IMR-90 (cell line): ENCODE measurements at regions not wholly inside any gene's neighbourhood (a gene's known extent, or its start where the extent isn't known, plus 50 kb on each side); places are given as distances from the start of the nearest gene placed in this dataset.

Experiments used
- ATAC-seq: fragments of 200-7000 bp; cut with Tn5 transposase; 2 replicates; pipeline ENCODE4 v1.9.1; 2020; ENCODE audit warnings: low read depth, mild to moderate bottlenecking, moderate library complexity
- BruUV-seq: library from RNA; stranded (reverse); fragments of 400-500 nt; replicated peaks from 2 replicates; lab custom pipeline; 2021; lab: Mats Ljungman, UMichigan
- CTCF ChIA-PET: fragments of 300-600 bp; formaldehyde crosslinking; extraction: SDS; loops from one replicate; lab custom pipeline; 2021; ENCODE audit warnings: antibody characterized with exemption; lab: Yijun Ruan, JAX
- POLR2A ChIA-PET: fragments of 300-600 bp; sonication (Branson Sonifier 250); formaldehyde crosslinking; loops from one replicate; lab custom pipeline; 2022; ENCODE audit warnings: antibody characterized with exemption; ENCODE audit not compliant: unreplicated experiment; lab: Charles Lee
- DNase-seq: peaks from one replicate; pipeline ENCODE4 v3.0.0; 2013
- H2AFZ ChIP-seq: replicated peaks from 2 replicates; pipeline ENCODE3; 2013; ENCODE audit warnings: low read length, mild to moderate bottlenecking; ENCODE audit not compliant: poor library complexity
- H2AK5ac ChIP-seq: 2 replicates; pipeline ENCODE4 v1.6.1; 2013; ENCODE audit warnings: low read depth, low read length, inconsistent platforms
- H2AK9ac ChIP-seq: replicated peaks from 2 replicates; pipeline ENCODE3; 2013; ENCODE audit warnings: mild to moderate bottlenecking, low read depth, low read length, moderate library complexity; ENCODE audit not compliant: poor library complexity
- H2BK120ac ChIP-seq: 2 replicates; pipeline ENCODE4 v1.6.1; 2013; ENCODE audit warnings: low read depth, low read length, inconsistent platforms
- H2BK15ac ChIP-seq: 3 replicates; pipeline ENCODE4 v1.6.1; 2013; ENCODE audit warnings: low read depth, low read length, inconsistent platforms
- H2BK20ac ChIP-seq: 2 replicates; pipeline ENCODE4 v1.6.1; 2013; ENCODE audit warnings: low read depth, mild to moderate bottlenecking, inconsistent platforms, low read length, moderate library complexity
- H2BK5ac ChIP-seq: 2 replicates; pipeline ENCODE4 v1.6.1; 2013; ENCODE audit warnings: mild to moderate bottlenecking, low read depth, low read length, inconsistent platforms; ENCODE audit not compliant: poor library complexity, severe bottlenecking
- H3K14ac ChIP-seq: replicated peaks from 2 replicates; pipeline ENCODE4 v1.6.1; 2013; ENCODE audit warnings: low read depth, low read length, inconsistent platforms
- H3K18ac ChIP-seq: 2 replicates; pipeline ENCODE4 v1.6.1; 2013; ENCODE audit warnings: low read depth, low read length, control low read depth
- H3K23ac ChIP-seq: 2 replicates; pipeline ENCODE4 v1.6.1; 2013; ENCODE audit warnings: low read depth, low read length, inconsistent platforms
- H3K27ac ChIP-seq: 2 replicates; pipeline ENCODE4 v1.5.1; 2013; ENCODE audit warnings: mild to moderate bottlenecking, control low read depth, low read length; ENCODE audit not compliant: insufficient read depth
- H3K27me3 ChIP-seq: 2 replicates; pipeline ENCODE4 v1.6.1; 2013; ENCODE audit warnings: low read length; ENCODE audit not compliant: control insufficient read depth, insufficient read depth
- H3K36me3 ChIP-seq: 2 replicates; pipeline ENCODE4 v1.6.1; 2013; ENCODE audit warnings: low read length, mixed read lengths; ENCODE audit not compliant: control insufficient read depth, insufficient read depth
- H3K4ac ChIP-seq: 2 replicates; pipeline ENCODE4 v1.6.1; 2013; ENCODE audit warnings: low read depth, low read length, inconsistent platforms
- H3K4me1 ChIP-seq: 2 replicates; pipeline ENCODE4 v1.6.1; 2013; ENCODE audit warnings: low read length, mixed read lengths; ENCODE audit not compliant: control insufficient read depth, insufficient read depth
- H3K4me2 ChIP-seq: 2 replicates; pipeline ENCODE4 v1.6.1; 2013; ENCODE audit warnings: low read depth, mild to moderate bottlenecking, control low read depth, low read length, moderate library complexity
- H3K4me3 ChIP-seq: 2 replicates; pipeline ENCODE4 v1.5.1; 2013; ENCODE audit warnings: low read depth, mild to moderate bottlenecking, control low read depth, low read length, moderate library complexity; ENCODE audit not compliant: insufficient read depth
- H3K56ac ChIP-seq: 2 replicates; pipeline ENCODE4 v1.6.1; 2013; ENCODE audit warnings: low read length, inconsistent platforms; ENCODE audit not compliant: insufficient read depth; ENCODE audit errors: extremely low read depth
- H3K79me1 ChIP-seq, 2 experiments: 2 replicates each; pipeline ENCODE4 v1.6.1; 2013; ENCODE audit warnings: low read length in 2 of 2, inconsistent platforms in 1 of 2, low read depth in 1 of 2
- H3K9ac ChIP-seq: 2 replicates; pipeline ENCODE4 v1.6.1; 2013; ENCODE audit warnings: low read depth, low read length, control low read depth
- H3K9me1 ChIP-seq: 2 replicates; pipeline ENCODE4 v1.6.1; 2013; ENCODE audit warnings: low read length, inconsistent platforms; ENCODE audit not compliant: insufficient read depth
- H3K9me3 ChIP-seq: 2 replicates; pipeline ENCODE4 v1.6.1; 2013; ENCODE audit warnings: low read length; ENCODE audit not compliant: control insufficient read depth, insufficient read depth
- H4K20me1 ChIP-seq: 2 replicates; pipeline ENCODE4 v1.6.1; 2013; ENCODE audit warnings: low read length, inconsistent platforms; ENCODE audit not compliant: insufficient read depth
- H4K5ac ChIP-seq: 2 replicates; pipeline ENCODE4 v1.6.1; 2013; ENCODE audit warnings: mild to moderate bottlenecking, low read depth, low read length, control low read depth
- H4K8ac ChIP-seq, 2 experiments: 2 replicates each; pipeline ENCODE4 v1.6.1; 2013; ENCODE audit warnings: low read depth in 2 of 2, low read length in 2 of 2, control low read depth in 1 of 2, inconsistent platforms in 1 of 2
- H4K91ac ChIP-seq: 2 replicates; pipeline ENCODE4 v1.6.1; 2013; ENCODE audit warnings: low read depth, low read length, inconsistent platforms; ENCODE audit not compliant: insufficient read depth
- BHLHE40 ChIP-seq: fragments of 150-350 bp; IDR thresholded peaks from 2 replicates; pipeline ENCODE4 v1.6.1; 2016; ENCODE audit warnings: mild to moderate bottlenecking, low read depth, low read length
- CEBPB ChIP-seq: IDR thresholded peaks from 2 replicates; pipeline ENCODE4 v1.6.1; 2012; ENCODE audit warnings: low read depth, low read length, improper control_type of control experiment
- ELK1 ChIP-seq: fragments of 150-350 bp; IDR thresholded peaks from 2 replicates; pipeline ENCODE4 v1.6.1; 2016; ENCODE audit warnings: low read depth, mild to moderate bottlenecking, low read length, moderate library complexity, borderline replicate concordance
- FOS ChIP-seq: fragments of 150-350 bp; IDR thresholded peaks from 2 replicates; pipeline ENCODE4 v1.6.1; 2016; ENCODE audit warnings: low read depth, low read length
- MAZ ChIP-seq: IDR thresholded peaks from 2 replicates; pipeline ENCODE4 v1.6.1; 2012; ENCODE audit warnings: low read depth, mild to moderate bottlenecking, low read length, improper control_type of control experiment, moderate library complexity, borderline replicate concordance
- MXI1 ChIP-seq: IDR thresholded peaks from 2 replicates; pipeline ENCODE4 v1.6.1; 2012; ENCODE audit warnings: low read depth, mild to moderate bottlenecking, low read length, moderate library complexity, borderline replicate concordance
- NFE2L2 ChIP-seq: fragments of 150-350 bp; IDR thresholded peaks from 2 replicates; pipeline ENCODE4 v1.6.1; 2016; ENCODE audit warnings: low read depth, mild to moderate bottlenecking, low read length
- POLR2A ChIP-seq: IDR thresholded peaks from 2 replicates; pipeline ENCODE4 v1.6.1; 2012; ENCODE audit warnings: mild to moderate bottlenecking, low read depth, low read length
- RAD21 ChIP-seq: IDR thresholded peaks from 2 replicates; pipeline ENCODE4 v1.6.1; 2012; ENCODE audit warnings: low read length, improper control_type of control experiment
- RCOR1 ChIP-seq: IDR thresholded peaks from 2 replicates; pipeline ENCODE4 v1.6.1; 2012; ENCODE audit warnings: mild to moderate bottlenecking, low read length, improper control_type of control experiment; ENCODE audit not compliant: insufficient replicate concordance
- RFX5 ChIP-seq: IDR thresholded peaks from 2 replicates; pipeline ENCODE4 v1.8.0; 2012; ENCODE audit warnings: low read depth, mild to moderate bottlenecking, low read length, moderate library complexity
- SMC3 ChIP-seq: fragments of 150-350 bp; IDR thresholded peaks from 2 replicates; pipeline ENCODE4 v1.6.1; 2016; ENCODE audit warnings: low read depth, mild to moderate bottlenecking, antibody characterized with exemption, low read length, moderate library complexity
- USF2 ChIP-seq: fragments of 150-350 bp; IDR thresholded peaks from 2 replicates; pipeline ENCODE4 v1.6.1; 2017; ENCODE audit warnings: mild to moderate bottlenecking, antibody characterized with exemption, low read length, low read depth
- WGBS, 2 experiments: methylation state at CpG; one replicate each; pipeline versions ENCODE4 v1.1.5 to v1.1.7; 2013; ENCODE audit warnings: missing lambda C conversion rate in 2 of 2; ENCODE audit not compliant: insufficient read length in 1 of 2; ENCODE audit errors: extremely low coverage in 2 of 2; 5-methylcytosine and 5-hydroxymethylcytosine counted together
- dilution Hi-C: fragments of 300-500 bp; cut with HindIII; formaldehyde crosslinking; loops from one replicate; pipeline ENCODE4 v1.14.3; 2018; ENCODE audit warnings: low sequenced_read_pairs; ENCODE audit not compliant: unreplicated experiment
- in situ Hi-C: fragments of 300-500 bp; cut with MboI; formaldehyde crosslinking; loops from 3 replicates; pipeline ENCODE4 v1.14.3; 2019; ENCODE audit warnings: low sequenced_read_pairs, inconsistent platforms, mixed read lengths
- intact Hi-C: fragments of 100-400 bp; cut with micrococcal nuclease; formaldehyde crosslinking; loops from 2 replicates; pipeline ENCODE4 v1.10.0; 2022
- TF ChIP-seq, protein P1 (sequence below): conservative IDR thresholded peaks from 2 replicates; pipeline ENCODE4 v1.5.1; 2012; ENCODE audit warnings: mild to moderate bottlenecking, low read depth, low read length, improper control_type of control experiment

GRCh38 chr13:30142486-30143211, 164.7 kb downstream of the KATNAL1 start:
- in situ Hi-C loops = loop anchor here (25.0 kb wide), 1 partner anchor 895 kb away; no protein-coding TSS in a partner anchor
- Histone ChIP-seq H3K9me1 (peaks cover 15% of the 10 kb centered on the region), H2BK120ac (peak overlapping the region; percentile 98), H3K9ac (no peak overlapping the region), H3K4me2 (peak overlapping the region; percentile 22), H3K14ac (peak overlapping the region; percentile 96), H2AFZ (peak overlapping the region; percentile 83), H2AK9ac (peak overlapping the region; percentile 94), H3K4me1 (peaks cover 17% of the 10 kb centered on the region), H4K5ac (peak overlapping the region; percentile 93), H3K79me1 (no peaks in the 10 kb centered on the region), H4K91ac (peak overlapping the region; percentile 98), H3K9me3 (peaks cover 5% of the 10 kb centered on the region), H2BK5ac (peak overlapping the region; percentile 98), H3K36me3 (no peaks in the 10 kb centered on the region), H2AK5ac (peak overlapping the region; percentile 99), H3K56ac (peak overlapping the region; percentile 67; the same call in 1 of the 2 replicates), H4K8ac (peak overlapping the region; percentile 56 to 99; a peak in 3 of 4 replicates), H3K18ac (peak overlapping the region; percentile 91), H3K4ac (peak overlapping the region; percentile 99), H3K23ac (peak overlapping the region; percentile 95), H2BK20ac (peak overlapping the region; percentile 92), H2BK15ac (peak overlapping the region; percentile 78; the same call in 2 of the 3 replicates), H4K20me1 (peaks cover 16% of the 10 kb centered on the region), H3K27me3 (no peaks in the 10 kb centered on the region), H3K4me3 (no peak overlapping the region), H3K27ac (peak overlapping the region; percentile 95)
- POLR2A ChIA-PET = no interaction called here
- dilution Hi-C loops = no loop called here
- BruUV-seq = no TSS peak
- CTCF ChIA-PET = interaction anchor here (1.1 to 3.0 kb wide), 2 partner anchors 10 to 219 kb away, joined by 3 to 24 read pairs; no protein-coding TSS in a partner anchor
- ATAC-seq = peak; percentile 89
- no CpG with 5 or more reads among the region's 13 CpGs for WGBS, 2 experiments
- intact Hi-C loops = no loop called here
- peak; percentile 99 for DNase-seq
- peak; percentile 98 for TF ChIP-seq BHLHE40
- no peak for TF ChIP-seq RFX5
- peak; percentile 65; the same call in 1 of the 2 replicates for TF ChIP-seq MAZ
- TF ChIP-seq USF2 = 0 out of 2 replicates have a peak, but pooled peaks have one; percentile 2
- TF ChIP-seq NFE2L2 = no peak
- no peak for TF ChIP-seq ELK1
- TF ChIP-seq FOS = peak; percentile 74; the same call in 1 of the 2 replicates
- TF ChIP-seq SMC3 = 0 out of 2 replicates have a peak, but pooled peaks have one; percentile 18
- TF ChIP-seq, protein P1, sequence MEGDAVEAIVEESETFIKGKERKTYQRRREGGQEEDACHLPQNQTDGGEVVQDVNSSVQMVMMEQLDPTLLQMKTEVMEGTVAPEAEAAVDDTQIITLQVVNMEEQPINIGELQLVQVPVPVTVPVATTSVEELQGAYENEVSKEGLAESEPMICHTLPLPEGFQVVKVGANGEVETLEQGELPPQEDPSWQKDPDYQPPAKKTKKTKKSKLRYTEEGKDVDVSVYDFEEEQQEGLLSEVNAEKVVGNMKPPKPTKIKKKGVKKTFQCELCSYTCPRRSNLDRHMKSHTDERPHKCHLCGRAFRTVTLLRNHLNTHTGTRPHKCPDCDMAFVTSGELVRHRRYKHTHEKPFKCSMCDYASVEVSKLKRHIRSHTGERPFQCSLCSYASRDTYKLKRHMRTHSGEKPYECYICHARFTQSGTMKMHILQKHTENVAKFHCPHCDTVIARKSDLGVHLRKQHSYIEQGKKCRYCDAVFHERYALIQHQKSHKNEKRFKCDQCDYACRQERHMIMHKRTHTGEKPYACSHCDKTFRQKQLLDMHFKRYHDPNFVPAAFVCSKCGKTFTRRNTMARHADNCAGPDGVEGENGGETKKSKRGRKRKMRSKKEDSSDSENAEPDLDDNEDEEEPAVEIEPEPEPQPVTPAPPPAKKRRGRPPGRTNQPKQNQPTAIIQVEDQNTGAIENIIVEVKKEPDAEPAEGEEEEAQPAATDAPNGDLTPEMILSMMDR = no peak
- TF ChIP-seq MXI1 = peak; percentile 98
- TF ChIP-seq RCOR1 = peak; percentile 87
- no peak for TF ChIP-seq RAD21
- no peak for TF ChIP-seq POLR2A
- TF ChIP-seq CEBPB = peak; percentile 86
